Breast epithelium (tissue), 4 donors: ENCODE measurements at regions not wholly inside any gene's neighbourhood (a gene's known extent, or its start where the extent isn't known, plus 50 kb on each side); places are given as distances from the start of the nearest gene placed in this dataset.
"Not testable (repeated sequence)": the region's sequence is repeated elsewhere in the genome, so short reads cannot be mapped to it uniquely, and the experiment has no call there.

Source experiments
- DNase-seq, 2 donors: peaks; one replicate each; pipeline ENCODE4 v3.0.0-alpha.2; 2019; ENCODE audit warnings: low spot score in 2 of 2
- H3K27ac ChIP-seq, 2 donors: fragments of 200-600 bp; sonication (generic) in 1 of 2; one replicate each; pipeline ENCODE4 v1.5.1; 2016 to 2019; ENCODE audit warnings: mild to moderate bottlenecking in 1 of 2
- H3K27me3 ChIP-seq, 2 donors: fragments of 200-600 bp; sonication (generic) in 1 of 2; one replicate each; pipeline versions ENCODE4 v1.5.1 to v1.6.0; 2017 to 2019; ENCODE audit warnings: control low read depth in 1 of 2, mild to moderate bottlenecking in 1 of 2
- H3K36me3 ChIP-seq: fragments of 200-600 bp; one replicate; pipeline ENCODE4 v1.5.1; 2019
- H3K4me1 ChIP-seq, 2 donors: fragments of 200-600 bp; sonication (generic); one replicate each; pipeline ENCODE4 v1.5.1; 2016 to 2019; ENCODE audit warnings: control low read depth in 1 of 2
- H3K4me3 ChIP-seq, 3 donors: fragments of 200-600 bp; sonication (generic); 1 replicate in 2 of 3; 2 replicates in 1 of 3; pipeline ENCODE4 v1.5.1; 2016 to 2019; ENCODE audit warnings: mild to moderate bottlenecking in 3 of 3, moderate library complexity in 2 of 3
- H3K9me3 ChIP-seq, 2 donors: fragments of 200-600 bp; sonication (generic) in 1 of 2; one replicate each; pipeline ENCODE4 v1.5.1; 2016 to 2019; ENCODE audit warnings: control low read depth in 1 of 2
- POLR2A ChIP-seq: fragments of 450-650 bp; IDR thresholded peaks from one replicate; pipeline ENCODE4 v1.6.1; 2016; ENCODE audit warnings: antibody characterized with exemption, mild to moderate bottlenecking, moderate library complexity
- POLR2AphosphoS5 ChIP-seq, 3 donors: sonication (generic); formaldehyde crosslinking; IDR thresholded peaks; one replicate each; pipeline ENCODE4 v1.6.1; 2017; ENCODE audit warnings: antibody characterized with exemption in 3 of 3
- intact Hi-C: fragments of 100-400 bp; cut with DNase I; formaldehyde crosslinking; loops from one replicate; pipeline ENCODE4 v1.15.1; 2023; ENCODE audit warnings: low total_unique reads
- TF ChIP-seq, protein P1 (sequence below), 3 donors: fragments of 450-650 bp; IDR thresholded peaks; one replicate each; pipeline ENCODE4 v1.5.1; 2016 to 2017; ENCODE audit warnings: antibody characterized with exemption in 3 of 3, mild to moderate bottlenecking in 3 of 3, moderate library complexity in 3 of 3

DNA sequence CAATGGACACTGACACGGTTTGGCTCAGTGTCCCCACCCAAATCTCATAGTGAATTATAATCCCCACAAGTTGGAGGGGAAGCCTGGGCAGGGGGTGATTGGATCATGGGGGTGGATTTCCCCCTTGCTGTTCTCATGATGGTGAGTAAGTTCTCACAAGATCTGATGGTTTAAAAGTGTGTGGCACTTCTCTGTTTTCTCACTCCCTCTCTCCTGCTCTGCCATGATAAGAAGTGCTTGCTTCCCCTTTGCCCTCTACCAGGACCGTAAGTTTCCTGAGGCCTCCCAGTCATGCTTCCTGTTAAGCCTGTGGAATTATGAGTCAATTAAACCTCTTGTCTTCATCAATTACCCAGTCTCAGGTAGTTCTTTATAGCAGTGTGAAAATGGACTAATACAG is 115.8 kb upstream of the KIF2A start:
- no peak overlapping the region for H3K4me3 ChIP-seq
- H3K27me3 ChIP-seq = no peaks in the 10 kb centered on the region
- H3K4me1 ChIP-seq = no peaks in the 10 kb centered on the region
- TF ChIP-seq POLR2A (no peak), POLR2AphosphoS5 (IDR thresholded peaks at IDR 0.05) (no peak)
- TF ChIP-seq, protein P1, sequence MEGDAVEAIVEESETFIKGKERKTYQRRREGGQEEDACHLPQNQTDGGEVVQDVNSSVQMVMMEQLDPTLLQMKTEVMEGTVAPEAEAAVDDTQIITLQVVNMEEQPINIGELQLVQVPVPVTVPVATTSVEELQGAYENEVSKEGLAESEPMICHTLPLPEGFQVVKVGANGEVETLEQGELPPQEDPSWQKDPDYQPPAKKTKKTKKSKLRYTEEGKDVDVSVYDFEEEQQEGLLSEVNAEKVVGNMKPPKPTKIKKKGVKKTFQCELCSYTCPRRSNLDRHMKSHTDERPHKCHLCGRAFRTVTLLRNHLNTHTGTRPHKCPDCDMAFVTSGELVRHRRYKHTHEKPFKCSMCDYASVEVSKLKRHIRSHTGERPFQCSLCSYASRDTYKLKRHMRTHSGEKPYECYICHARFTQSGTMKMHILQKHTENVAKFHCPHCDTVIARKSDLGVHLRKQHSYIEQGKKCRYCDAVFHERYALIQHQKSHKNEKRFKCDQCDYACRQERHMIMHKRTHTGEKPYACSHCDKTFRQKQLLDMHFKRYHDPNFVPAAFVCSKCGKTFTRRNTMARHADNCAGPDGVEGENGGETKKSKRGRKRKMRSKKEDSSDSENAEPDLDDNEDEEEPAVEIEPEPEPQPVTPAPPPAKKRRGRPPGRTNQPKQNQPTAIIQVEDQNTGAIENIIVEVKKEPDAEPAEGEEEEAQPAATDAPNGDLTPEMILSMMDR (IDR thresholded peaks at IDR 0.05) = no peak
- no peak for DNase-seq
- H3K9me3 ChIP-seq = peaks cover 4 to 12% of the 10 kb centered on the region in 2 donors
- intact Hi-C loops = no loop called here
- no peak overlapping the region for H3K27ac ChIP-seq
- no peaks in the 10 kb centered on the region for H3K36me3 ChIP-seq

DNA sequence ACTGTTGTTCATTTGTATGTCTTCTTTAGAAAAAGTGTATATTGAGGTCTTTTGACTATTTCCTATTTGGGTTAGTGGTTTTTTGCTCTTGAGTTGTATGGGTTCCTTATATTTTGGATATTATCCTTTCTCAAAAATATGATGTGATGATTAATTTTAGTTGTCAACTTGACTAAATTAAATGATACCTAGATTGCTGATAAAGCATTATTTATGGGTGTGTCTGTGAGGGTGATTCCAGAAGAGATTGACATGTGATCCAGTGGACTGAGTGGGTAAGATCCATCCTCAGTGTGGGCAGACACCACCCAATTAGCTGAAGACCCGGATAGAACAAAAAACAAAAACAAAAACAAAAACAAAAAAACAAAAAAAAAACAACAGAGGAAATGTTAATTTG is 115.1 kb upstream of the KIF2A start:
- intact Hi-C loops = no loop called here
- no peaks in the 10 kb centered on the region for H3K27me3 ChIP-seq
- H3K4me1 ChIP-seq = no peaks in the 10 kb centered on the region
- no peak overlapping the region for H3K27ac ChIP-seq
- no peak overlapping the region for H3K4me3 ChIP-seq
- no peaks in the 10 kb centered on the region for H3K36me3 ChIP-seq
- peaks cover 4 to 12% of the 10 kb centered on the region in 2 donors for H3K9me3 ChIP-seq
- DNase-seq = no peak
- TF ChIP-seq, protein P1 (IDR thresholded peaks at IDR 0.05) = no peak
- TF ChIP-seq POLR2A (no peak), POLR2AphosphoS5 (IDR thresholded peaks at IDR 0.05) (no peak)

DNA sequence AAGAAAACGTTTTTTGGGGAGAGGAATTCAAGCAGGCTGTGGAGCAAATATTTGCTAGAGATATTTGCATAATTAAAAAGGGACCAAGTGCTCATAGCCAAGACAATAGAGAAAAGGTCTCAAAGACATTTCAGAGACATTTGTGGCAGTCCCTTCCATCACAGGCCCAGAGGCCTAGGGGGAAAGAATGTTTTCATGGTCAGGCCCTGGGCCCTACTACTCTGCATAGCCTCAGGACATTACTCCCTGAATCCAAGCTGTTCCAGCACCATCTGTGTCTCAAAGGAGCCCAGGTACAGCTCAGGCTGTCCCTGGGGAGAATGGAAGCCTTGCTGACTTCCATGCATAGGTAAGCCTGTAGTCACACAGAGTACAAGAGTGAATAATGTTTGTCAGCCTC is 113.0 kb upstream of the KIF2A start:
- Histone ChIP-seq H3K27me3 (no peaks in the 10 kb centered on the region), H3K4me1 (no peaks in the 10 kb centered on the region), H3K4me3 (no peak overlapping the region), H3K9me3 (peaks cover 4 to 12% of the 10 kb centered on the region in 2 donors), H3K27ac (no peak overlapping the region), H3K36me3 (no peaks in the 10 kb centered on the region)
- intact Hi-C loops = no loop called here
- TF ChIP-seq, protein P1 (IDR thresholded peaks at IDR 0.05) = no peak
- TF ChIP-seq POLR2AphosphoS5 (IDR thresholded peaks at IDR 0.05) = no peak
- TF ChIP-seq POLR2A = no peak
- no peak for DNase-seq

DNA sequence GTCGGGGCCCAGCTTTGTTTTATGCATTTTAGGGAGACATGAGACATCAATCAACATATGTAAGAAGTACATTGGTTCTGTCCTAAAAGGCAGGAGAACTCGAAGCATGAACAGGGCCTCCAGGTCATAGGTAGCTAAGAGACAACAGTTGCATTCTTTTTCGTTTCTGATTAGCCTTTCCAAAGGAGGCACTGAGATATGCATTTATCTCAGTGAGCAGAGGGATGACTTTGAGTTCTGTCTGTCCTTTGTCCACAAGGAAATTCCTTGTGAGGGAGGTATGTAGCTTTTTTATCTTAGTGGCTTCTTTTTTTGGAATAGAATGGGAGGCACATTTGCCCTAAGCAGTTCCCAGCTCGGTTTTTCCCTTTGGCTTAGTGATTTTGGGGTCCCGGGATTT is 109.5 kb upstream of the KIF2A start:
- H3K4me3 ChIP-seq, H3K27me3 ChIP-seq, H3K27ac ChIP-seq, H3K4me1 ChIP-seq, DNase-seq, intact Hi-C loops, H3K36me3 ChIP-seq: not testable (repeated sequence)
- H3K9me3 ChIP-seq = peaks cover 4 to 12% of the 10 kb centered on the region in 2 donors

DNA sequence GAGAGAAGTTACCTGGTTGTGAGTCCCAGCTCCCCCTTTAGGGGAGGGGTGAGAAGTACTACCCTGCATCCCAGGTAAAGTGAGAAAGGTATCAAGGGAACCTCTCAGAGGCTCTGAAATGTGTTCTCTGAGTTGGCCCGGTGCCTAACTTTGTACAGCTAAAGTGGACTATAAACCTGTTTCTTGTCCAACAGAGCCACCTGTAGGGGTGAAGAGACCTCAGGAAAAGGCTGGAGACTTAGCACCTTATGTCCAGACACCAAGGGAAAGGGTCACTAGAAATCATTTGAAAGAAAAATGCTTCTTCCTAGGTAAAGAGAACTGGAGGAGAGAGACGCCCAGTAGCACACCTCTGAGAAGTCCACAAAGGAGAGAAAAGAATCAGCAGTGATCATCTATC is 108.3 kb upstream of the KIF2A start:
- no peak overlapping the region for H3K27ac ChIP-seq
- TF ChIP-seq, protein P1 (IDR thresholded peaks at IDR 0.05) = no peak
- TF ChIP-seq POLR2A (no peak), POLR2AphosphoS5 (IDR thresholded peaks at IDR 0.05) (no peak)
- H3K36me3 ChIP-seq = no peaks in the 10 kb centered on the region
- peaks cover 4 to 8% of the 10 kb centered on the region in 2 donors for H3K9me3 ChIP-seq
- intact Hi-C loops = no loop called here
- H3K4me1 ChIP-seq = no peaks in the 10 kb centered on the region
- no peak overlapping the region for H3K4me3 ChIP-seq
- no peaks in the 10 kb centered on the region for H3K27me3 ChIP-seq
- DNase-seq = no peak

DNA sequence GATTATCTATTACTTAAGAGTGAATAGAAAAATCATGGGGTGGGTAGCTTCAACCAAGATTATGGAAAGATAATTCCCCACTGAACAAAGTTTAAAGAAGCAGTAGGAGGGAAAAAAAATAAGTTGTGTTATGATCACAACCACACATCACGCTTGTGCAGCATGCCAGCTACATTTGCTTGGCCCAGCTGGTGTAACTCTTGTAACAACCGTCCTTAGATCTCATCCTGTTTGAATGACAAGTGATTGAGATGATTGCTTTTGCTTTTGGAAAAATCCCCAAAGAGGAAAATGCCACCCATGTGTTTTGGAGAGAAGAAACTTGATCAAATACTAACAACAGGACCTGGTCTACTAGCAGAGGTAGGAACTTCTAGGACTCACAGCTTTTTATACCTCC is 107.6 kb upstream of the KIF2A start:
- Histone ChIP-seq H3K27ac (no peak overlapping the region), H3K4me1 (no peaks in the 10 kb centered on the region), H3K27me3 (no peaks in the 10 kb centered on the region), H3K36me3 (no peaks in the 10 kb centered on the region), H3K9me3 (peaks cover 0 to under 1% of the 10 kb centered on the region in 2 donors), H3K4me3 (no peak overlapping the region)
- intact Hi-C loops = no loop called here
- no peak for TF ChIP-seq POLR2AphosphoS5 (IDR thresholded peaks at IDR 0.05)
- TF ChIP-seq, protein P1 (IDR thresholded peaks at IDR 0.05) = no peak
- no peak for TF ChIP-seq POLR2A
- no peak for DNase-seq
